Hepatocyte (in vitro differentiated cells): ENCODE measurements at regions not wholly inside any gene's neighbourhood (a gene's known extent, or its start where the extent isn't known, plus 50 kb on each side); places are given as distances from the start of the nearest gene placed in this dataset.

ENCODE experiments used
- CTCF ChIP-seq: fragments of 200-600 bp; sonication (generic); IDR thresholded peaks from 2 replicates; pipeline ENCODE4 v1.5.1; 2016; ENCODE audit warnings: antibody characterized with exemption, mild to moderate bottlenecking; ENCODE audit not compliant: poor library complexity
- EZH2 ChIP-seq: fragments of 200-600 bp; sonication (generic); IDR thresholded peaks from 2 replicates; pipeline ENCODE4 v1.6.1; 2016; ENCODE audit warnings: antibody characterized with exemption, mild to moderate bottlenecking, borderline replicate concordance
- EZH2phosphoT487 ChIP-seq: fragments of 200-600 bp; sonication (generic); IDR thresholded peaks from one replicate; pipeline ENCODE4 v1.6.1; 2018; ENCODE audit warnings: antibody characterized with exemption, mild to moderate bottlenecking, low read depth, moderate library complexity; ENCODE audit not compliant: unreplicated experiment, severe bottlenecking

GRCh38 chr1:55777545-55777944 lies 562.4 kb upstream of the USP24 start:
- TF ChIP-seq CTCF (no peak), EZH2 (no peak), EZH2phosphoT487 (no peak)
